ENCODE measurements at regions not wholly inside any gene's neighbourhood (a gene's known extent, or its start where the extent isn't known, plus 50 kb on each side); places are given as distances from the start of the nearest gene placed in this dataset.

DNA sequence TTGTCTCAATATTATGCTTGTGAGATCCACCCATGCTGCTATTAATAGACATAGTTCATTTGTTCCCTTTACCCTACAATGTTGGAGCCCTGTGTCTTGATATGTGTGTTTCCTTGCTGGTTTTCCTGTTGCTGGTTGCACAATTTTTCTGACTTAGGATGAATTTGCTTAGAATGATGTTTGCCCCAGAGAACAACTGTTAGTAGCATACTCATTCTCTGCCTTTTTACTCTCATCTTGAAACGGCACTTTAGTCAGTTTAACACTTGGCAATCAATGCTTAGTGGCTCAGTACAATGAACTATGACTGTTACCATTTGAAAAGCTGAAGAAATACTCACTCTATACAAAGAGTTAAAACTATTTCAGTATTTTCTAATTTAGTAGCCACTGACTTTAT, 158.8 kb upstream of the NDST4 start:
- TF ChIP-seq CTCF (conservative IDR thresholded peaks at IDR 0.05 in 1 of 2, IDR thresholded peaks at IDR 0.05 in 1 of 2; ENCODE audit: extremely low read depth in 1 of 2, insufficient read depth in 1 of 2, low read depth in 1 of 2, low read length in 2 of 2) (no peak), EZH2 (IDR thresholded peaks at IDR 0.05; ENCODE audit: borderline replicate concordance, low read length) (no peak)

Measured in mammary epithelial cell (primary cell).